ENCODE measurements at regions not wholly inside any gene's neighbourhood (a gene's known extent, or its start where the extent isn't known, plus 50 kb on each side); places are given as distances from the start of the nearest gene placed in this dataset.
A peak's percentile ranks its signal among the peaks of the same experiment; 100 is the strongest.

DNA sequence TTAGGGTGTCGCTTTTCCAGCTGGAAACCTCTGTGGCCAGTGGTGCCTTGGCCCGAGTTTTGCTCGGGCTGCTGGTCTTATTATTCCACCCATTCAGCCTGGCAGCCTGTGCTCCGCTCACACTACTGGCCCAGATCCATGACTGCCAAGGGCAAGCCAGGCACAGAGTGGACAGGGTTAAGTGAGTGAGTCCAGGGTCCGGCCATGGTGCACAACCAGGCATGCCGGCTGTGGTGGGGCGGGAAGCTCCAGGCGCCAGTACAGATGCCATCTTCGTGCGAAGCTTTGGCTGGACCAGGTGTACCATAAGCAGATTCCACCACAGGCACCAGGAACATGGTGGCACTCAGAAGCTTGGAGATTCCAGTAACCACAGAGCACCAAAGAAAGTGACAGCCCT, 580.2 kb upstream of the FAM174A start:
- Histone ChIP-seq H2BK120ac (ENCODE audit: insufficient read depth, low read length, poor library complexity) (no peak overlapping the region), H3K27me3 (ENCODE audit: insufficient read depth, low read length) (no peaks in the 10 kb centered on the region), H3K9ac (ENCODE audit: low read length) (no peak overlapping the region), H3K4me1 (ENCODE audit: control insufficient read depth in 1 of 2, insufficient read depth in 2 of 2, low read length in 2 of 2) (no peaks in the 10 kb centered on the region), H3K23ac (ENCODE audit: low read length) (no peak overlapping the region), H3K14ac (ENCODE audit: low read length) (no peak overlapping the region), H3K4me3 (ENCODE audit: low read depth, low read length) (no peak overlapping the region), H2BK5ac (ENCODE audit: low read depth, low read length, poor library complexity) (no peak overlapping the region), H3K4ac (ENCODE audit: low read depth, low read length) (no peak overlapping the region), H2AFZ (ENCODE audit: insufficient read depth, low read length, poor library complexity) (no peak overlapping the region), H4K12ac (ENCODE audit: low read depth, low read length) (no peak overlapping the region), H3K36me3 (ENCODE audit: control insufficient read depth in 1 of 2, insufficient read depth in 2 of 2, low read length in 2 of 2) (no peaks in the 10 kb centered on the region), H4K91ac (ENCODE audit: low read depth, low read length) (no peak overlapping the region), H3K18ac (ENCODE audit: low read length) (no peak overlapping the region), H3K79me1 (ENCODE audit: low read length) (no peaks in the 10 kb centered on the region), H3K4me2 (ENCODE audit: low read length) (no peak overlapping the region), H3K9me3 (ENCODE audit: insufficient read depth, low read depth, low read length) (peaks cover 4% of the 10 kb centered on the region), H2AK5ac (ENCODE audit: low read length) (no peak overlapping the region), H4K8ac (ENCODE audit: low read depth, low read length) (no peak overlapping the region), H2BK12ac (ENCODE audit: low read length) (no peak overlapping the region), H3K27ac (ENCODE audit: low read depth, low read length) (no peak overlapping the region), H3K79me2 (ENCODE audit: control insufficient read depth, insufficient read depth, low read length, poor library complexity) (no peaks in the 10 kb centered on the region)
- DNase-seq: no peak
- no CpG with 5 or more reads among the region's 10 CpGs for WGBS (ENCODE audit: extremely low coverage, insufficient coverage, insufficient read length)

- no peak for DNase-seq
- no peak overlapping the region for H2BK12ac ChIP-seq (ENCODE audit: low read length)
- H4K12ac ChIP-seq (ENCODE audit: low read depth, low read length): no peak overlapping the region
- no peak overlapping the region for H3K14ac ChIP-seq (ENCODE audit: low read length)
- H2AFZ ChIP-seq (ENCODE audit: insufficient read depth, low read length, poor library complexity): no peak overlapping the region
- H2BK5ac ChIP-seq (ENCODE audit: low read depth, low read length, poor library complexity): no peak overlapping the region
- H3K79me1 ChIP-seq (ENCODE audit: low read length): no peaks in the 10 kb centered on the region
- H3K79me2 ChIP-seq (ENCODE audit: control insufficient read depth, insufficient read depth, low read length, poor library complexity): no peaks in the 10 kb centered on the region
- H3K9me3 ChIP-seq (ENCODE audit: insufficient read depth, low read depth, low read length): peaks cover 5% of the 10 kb centered on the region
- H3K4ac ChIP-seq (ENCODE audit: low read depth, low read length): no peak overlapping the region
- H4K8ac ChIP-seq (ENCODE audit: low read depth, low read length): no peak overlapping the region
- no peak overlapping the region for H3K27ac ChIP-seq (ENCODE audit: low read depth, low read length)
- no peak overlapping the region for H3K23ac ChIP-seq (ENCODE audit: low read length)
- no peak overlapping the region for H2BK120ac ChIP-seq (ENCODE audit: insufficient read depth, low read length, poor library complexity)
- H3K4me3 ChIP-seq (ENCODE audit: low read depth, low read length): peak overlapping the region; percentile 32
- no peaks in the 10 kb centered on the region for H3K36me3 ChIP-seq (ENCODE audit: control insufficient read depth in 1 of 2, insufficient read depth in 2 of 2, low read length in 2 of 2)
- H4K91ac ChIP-seq (ENCODE audit: low read depth, low read length): no peak overlapping the region
- no CpG with 5 or more reads among the region's 12 CpGs for WGBS (ENCODE audit: extremely low coverage, insufficient coverage, insufficient read length)
- H3K4me1 ChIP-seq (ENCODE audit: control insufficient read depth in 1 of 2, insufficient read depth in 2 of 2, low read length in 2 of 2): no peaks in the 10 kb centered on the region
- no peak overlapping the region for H2AK5ac ChIP-seq (ENCODE audit: low read length)
- H3K18ac ChIP-seq (ENCODE audit: low read length): no peak overlapping the region
- no peaks in the 10 kb centered on the region for H3K27me3 ChIP-seq (ENCODE audit: insufficient read depth, low read length)
- no peak overlapping the region for H3K4me2 ChIP-seq (ENCODE audit: low read length)
- H3K9ac ChIP-seq (ENCODE audit: low read length): no peak overlapping the region
Measured at GRCh38 chr5:99949969-99950524, 585.1 kb upstream of the FAM174A start.

- no peak overlapping the region for H2BK12ac ChIP-seq (ENCODE audit: low read length)
- no peak overlapping the region for H2BK120ac ChIP-seq (ENCODE audit: insufficient read depth, low read length, poor library complexity)
- no peak for DNase-seq
- no peak overlapping the region for H3K23ac ChIP-seq (ENCODE audit: low read length)
- WGBS (ENCODE audit: extremely low coverage, insufficient coverage, insufficient read length): no CpG with 5 or more reads among the region's 5 CpGs
- no peak overlapping the region for H3K4ac ChIP-seq (ENCODE audit: low read depth, low read length)
- H4K91ac ChIP-seq (ENCODE audit: low read depth, low read length): no peak overlapping the region
- no peak overlapping the region for H3K14ac ChIP-seq (ENCODE audit: low read length)
- no peak overlapping the region for H2AFZ ChIP-seq (ENCODE audit: insufficient read depth, low read length, poor library complexity)
- peaks cover 5% of the 10 kb centered on the region for H3K9me3 ChIP-seq (ENCODE audit: insufficient read depth, low read depth, low read length)
- no peak overlapping the region for H3K4me2 ChIP-seq (ENCODE audit: low read length)
- H3K9ac ChIP-seq (ENCODE audit: low read length): no peak overlapping the region
- H3K79me1 ChIP-seq (ENCODE audit: low read length): no peaks in the 10 kb centered on the region
- no peak overlapping the region for H3K27ac ChIP-seq (ENCODE audit: low read depth, low read length)
- H2AK5ac ChIP-seq (ENCODE audit: low read length): no peak overlapping the region
- H3K27me3 ChIP-seq (ENCODE audit: insufficient read depth, low read length): no peaks in the 10 kb centered on the region
- no peaks in the 10 kb centered on the region for H3K79me2 ChIP-seq (ENCODE audit: control insufficient read depth, insufficient read depth, low read length, poor library complexity)
- H3K18ac ChIP-seq (ENCODE audit: low read length): no peak overlapping the region
- H4K12ac ChIP-seq (ENCODE audit: low read depth, low read length): no peak overlapping the region
- H3K36me3 ChIP-seq (ENCODE audit: control insufficient read depth in 1 of 2, insufficient read depth in 2 of 2, low read length in 2 of 2): no peaks in the 10 kb centered on the region
- H3K4me1 ChIP-seq (ENCODE audit: control insufficient read depth in 1 of 2, insufficient read depth in 2 of 2, low read length in 2 of 2): no peaks in the 10 kb centered on the region
- no peak overlapping the region for H2BK5ac ChIP-seq (ENCODE audit: low read depth, low read length, poor library complexity)
- no peak overlapping the region for H3K4me3 ChIP-seq (ENCODE audit: low read depth, low read length)
- H4K8ac ChIP-seq (ENCODE audit: low read depth, low read length): no peak overlapping the region
Measured at GRCh38 chr5:99949361-99949760, 585.8 kb upstream of the FAM174A start.

DNA sequence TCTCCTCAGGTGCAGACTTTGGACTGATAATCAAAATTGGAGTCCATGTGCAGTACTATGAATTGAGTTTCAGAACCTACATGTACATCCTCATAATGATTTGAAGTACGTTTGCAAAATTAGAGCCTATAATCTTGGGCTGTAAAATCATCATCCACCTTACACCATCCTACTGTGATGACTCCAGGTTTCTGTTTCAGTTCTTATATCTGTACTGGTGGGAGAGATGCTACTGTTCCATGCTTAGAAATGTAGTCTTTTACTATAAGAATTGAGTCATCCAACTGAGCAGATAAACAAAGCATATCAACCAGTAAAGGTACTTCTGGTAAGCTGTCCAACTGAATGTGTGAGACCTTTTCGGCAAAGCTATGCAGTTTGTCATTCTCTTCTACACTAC, 586.3 kb upstream of the FAM174A start:
- no peak overlapping the region for H3K9ac ChIP-seq (ENCODE audit: low read length)
- no peak overlapping the region for H2AFZ ChIP-seq (ENCODE audit: insufficient read depth, low read length, poor library complexity)
- H2BK120ac ChIP-seq (ENCODE audit: insufficient read depth, low read length, poor library complexity): no peak overlapping the region
- H3K18ac ChIP-seq (ENCODE audit: low read length): no peak overlapping the region
- no CpG with 5 or more reads among the region's 2 CpGs for WGBS (ENCODE audit: extremely low coverage, insufficient coverage, insufficient read length)
- no peak overlapping the region for H4K91ac ChIP-seq (ENCODE audit: low read depth, low read length)
- DNase-seq: no peak
- no peak overlapping the region for H3K4ac ChIP-seq (ENCODE audit: low read depth, low read length)
- no peaks in the 10 kb centered on the region for H3K27me3 ChIP-seq (ENCODE audit: insufficient read depth, low read length)
- no peak overlapping the region for H3K14ac ChIP-seq (ENCODE audit: low read length)
- H3K36me3 ChIP-seq (ENCODE audit: control insufficient read depth in 1 of 2, insufficient read depth in 2 of 2, low read length in 2 of 2): no peaks in the 10 kb centered on the region
- no peaks in the 10 kb centered on the region for H3K79me2 ChIP-seq (ENCODE audit: control insufficient read depth, insufficient read depth, low read length, poor library complexity)
- H3K4me1 ChIP-seq (ENCODE audit: control insufficient read depth in 1 of 2, insufficient read depth in 2 of 2, low read length in 2 of 2): no peaks in the 10 kb centered on the region
- H3K4me2 ChIP-seq (ENCODE audit: low read length): no peak overlapping the region
- no peak overlapping the region for H3K23ac ChIP-seq (ENCODE audit: low read length)
- no peak overlapping the region for H4K8ac ChIP-seq (ENCODE audit: low read depth, low read length)
- H3K9me3 ChIP-seq (ENCODE audit: insufficient read depth, low read depth, low read length): peaks cover 5% of the 10 kb centered on the region
- H2BK12ac ChIP-seq (ENCODE audit: low read length): no peak overlapping the region
- H2BK5ac ChIP-seq (ENCODE audit: low read depth, low read length, poor library complexity): no peak overlapping the region
- no peak overlapping the region for H2AK5ac ChIP-seq (ENCODE audit: low read length)
- H3K27ac ChIP-seq (ENCODE audit: low read depth, low read length): no peak overlapping the region
- no peaks in the 10 kb centered on the region for H3K79me1 ChIP-seq (ENCODE audit: low read length)
- H3K4me3 ChIP-seq (ENCODE audit: low read depth, low read length): no peak overlapping the region
- H4K12ac ChIP-seq (ENCODE audit: low read depth, low read length): no peak overlapping the region
